Adrenal gland (tissue), 5 donors: ENCODE measurements at regions not wholly inside any gene's neighbourhood (a gene's known extent, or its start where the extent isn't known, plus 50 kb on each side); places are given as distances from the start of the nearest gene placed in this dataset.

Source experiments
- CTCF ChIP-seq, 6 experiments: fragments of 450-650 bp in 4 of 6; fragments of 200-600 bp in 2 of 6; sonication (generic) in 1 of 6; IDR thresholded peaks; 1 replicate in 5 of 6; 2 replicates in 1 of 6; pipeline versions ENCODE4 v1.5.1 to v1.8.0; 2016 to 2021; ENCODE audit warnings: antibody characterized with exemption in 6 of 6, mild to moderate bottlenecking in 2 of 6, moderate library complexity in 1 of 6
- POLR2A ChIP-seq, 2 donors: fragments of 450-650 bp; IDR thresholded peaks; one replicate each; pipeline ENCODE4 v1.6.1; 2017; ENCODE audit warnings: antibody characterized with exemption in 2 of 2, mild to moderate bottlenecking in 2 of 2, moderate library complexity in 1 of 2
- donor health status: DM: no; HTN: no; CAD: no.

- TF ChIP-seq CTCF (IDR thresholded peaks at IDR 0.05) (no peak), POLR2A (IDR thresholded peaks at IDR 0.05) (no peak)
Measured at GRCh38 chr6:117165911-117166499, 99.4 kb upstream of the VGLL2 start.
